IMR-90 (cell line): ENCODE measurements at regions not wholly inside any gene's neighbourhood (a gene's known extent, or its start where the extent isn't known, plus 50 kb on each side); places are given as distances from the start of the nearest gene placed in this dataset.

Experiments used
- ATAC-seq: fragments of 200-7000 bp; cut with Tn5 transposase; 2 replicates; pipeline ENCODE4 v1.9.1; 2020; ENCODE audit warnings: low read depth, mild to moderate bottlenecking, moderate library complexity
- BruUV-seq: library from RNA; stranded (reverse); fragments of 400-500 nt; replicated peaks from 2 replicates; lab custom pipeline; 2021; lab: Mats Ljungman, UMichigan
- CTCF ChIA-PET: fragments of 300-600 bp; formaldehyde crosslinking; extraction: SDS; loops from one replicate; lab custom pipeline; 2021; ENCODE audit warnings: antibody characterized with exemption; lab: Yijun Ruan, JAX
- POLR2A ChIA-PET: fragments of 300-600 bp; sonication (Branson Sonifier 250); formaldehyde crosslinking; loops from one replicate; lab custom pipeline; 2022; ENCODE audit warnings: antibody characterized with exemption; ENCODE audit not compliant: unreplicated experiment; lab: Charles Lee
- DNase-seq: peaks from one replicate; pipeline ENCODE4 v3.0.0; 2013
- H2AFZ ChIP-seq: replicated peaks from 2 replicates; pipeline ENCODE3; 2013; ENCODE audit warnings: low read length, mild to moderate bottlenecking; ENCODE audit not compliant: poor library complexity
- H2AK5ac ChIP-seq: 2 replicates; pipeline ENCODE4 v1.6.1; 2013; ENCODE audit warnings: low read depth, low read length, inconsistent platforms
- H2AK9ac ChIP-seq: replicated peaks from 2 replicates; pipeline ENCODE3; 2013; ENCODE audit warnings: mild to moderate bottlenecking, low read depth, low read length, moderate library complexity; ENCODE audit not compliant: poor library complexity
- H2BK120ac ChIP-seq: 2 replicates; pipeline ENCODE4 v1.6.1; 2013; ENCODE audit warnings: low read depth, low read length, inconsistent platforms
- H2BK15ac ChIP-seq: 3 replicates; pipeline ENCODE4 v1.6.1; 2013; ENCODE audit warnings: low read depth, low read length, inconsistent platforms
- H2BK20ac ChIP-seq: 2 replicates; pipeline ENCODE4 v1.6.1; 2013; ENCODE audit warnings: low read depth, mild to moderate bottlenecking, inconsistent platforms, low read length, moderate library complexity
- H2BK5ac ChIP-seq: 2 replicates; pipeline ENCODE4 v1.6.1; 2013; ENCODE audit warnings: mild to moderate bottlenecking, low read depth, low read length, inconsistent platforms; ENCODE audit not compliant: poor library complexity, severe bottlenecking
- H3K14ac ChIP-seq: replicated peaks from 2 replicates; pipeline ENCODE4 v1.6.1; 2013; ENCODE audit warnings: low read depth, low read length, inconsistent platforms
- H3K18ac ChIP-seq: 2 replicates; pipeline ENCODE4 v1.6.1; 2013; ENCODE audit warnings: low read depth, low read length, control low read depth
- H3K23ac ChIP-seq: 2 replicates; pipeline ENCODE4 v1.6.1; 2013; ENCODE audit warnings: low read depth, low read length, inconsistent platforms
- H3K27ac ChIP-seq: 2 replicates; pipeline ENCODE4 v1.5.1; 2013; ENCODE audit warnings: mild to moderate bottlenecking, control low read depth, low read length; ENCODE audit not compliant: insufficient read depth
- H3K27me3 ChIP-seq: 2 replicates; pipeline ENCODE4 v1.6.1; 2013; ENCODE audit warnings: low read length; ENCODE audit not compliant: control insufficient read depth, insufficient read depth
- H3K36me3 ChIP-seq: 2 replicates; pipeline ENCODE4 v1.6.1; 2013; ENCODE audit warnings: low read length, mixed read lengths; ENCODE audit not compliant: control insufficient read depth, insufficient read depth
- H3K4ac ChIP-seq: 2 replicates; pipeline ENCODE4 v1.6.1; 2013; ENCODE audit warnings: low read depth, low read length, inconsistent platforms
- H3K4me1 ChIP-seq: 2 replicates; pipeline ENCODE4 v1.6.1; 2013; ENCODE audit warnings: low read length, mixed read lengths; ENCODE audit not compliant: control insufficient read depth, insufficient read depth
- H3K4me2 ChIP-seq: 2 replicates; pipeline ENCODE4 v1.6.1; 2013; ENCODE audit warnings: low read depth, mild to moderate bottlenecking, control low read depth, low read length, moderate library complexity
- H3K4me3 ChIP-seq: 2 replicates; pipeline ENCODE4 v1.5.1; 2013; ENCODE audit warnings: low read depth, mild to moderate bottlenecking, control low read depth, low read length, moderate library complexity; ENCODE audit not compliant: insufficient read depth
- H3K56ac ChIP-seq: 2 replicates; pipeline ENCODE4 v1.6.1; 2013; ENCODE audit warnings: low read length, inconsistent platforms; ENCODE audit not compliant: insufficient read depth; ENCODE audit errors: extremely low read depth
- H3K79me1 ChIP-seq, 2 experiments: 2 replicates each; pipeline ENCODE4 v1.6.1; 2013; ENCODE audit warnings: low read length in 2 of 2, inconsistent platforms in 1 of 2, low read depth in 1 of 2
- H3K9ac ChIP-seq: 2 replicates; pipeline ENCODE4 v1.6.1; 2013; ENCODE audit warnings: low read depth, low read length, control low read depth
- H3K9me1 ChIP-seq: 2 replicates; pipeline ENCODE4 v1.6.1; 2013; ENCODE audit warnings: low read length, inconsistent platforms; ENCODE audit not compliant: insufficient read depth
- H3K9me3 ChIP-seq: 2 replicates; pipeline ENCODE4 v1.6.1; 2013; ENCODE audit warnings: low read length; ENCODE audit not compliant: control insufficient read depth, insufficient read depth
- H4K20me1 ChIP-seq: 2 replicates; pipeline ENCODE4 v1.6.1; 2013; ENCODE audit warnings: low read length, inconsistent platforms; ENCODE audit not compliant: insufficient read depth
- H4K5ac ChIP-seq: 2 replicates; pipeline ENCODE4 v1.6.1; 2013; ENCODE audit warnings: mild to moderate bottlenecking, low read depth, low read length, control low read depth
- H4K8ac ChIP-seq, 2 experiments: 2 replicates each; pipeline ENCODE4 v1.6.1; 2013; ENCODE audit warnings: low read depth in 2 of 2, low read length in 2 of 2, control low read depth in 1 of 2, inconsistent platforms in 1 of 2
- H4K91ac ChIP-seq: 2 replicates; pipeline ENCODE4 v1.6.1; 2013; ENCODE audit warnings: low read depth, low read length, inconsistent platforms; ENCODE audit not compliant: insufficient read depth
- BHLHE40 ChIP-seq: fragments of 150-350 bp; IDR thresholded peaks from 2 replicates; pipeline ENCODE4 v1.6.1; 2016; ENCODE audit warnings: mild to moderate bottlenecking, low read depth, low read length
- CEBPB ChIP-seq: IDR thresholded peaks from 2 replicates; pipeline ENCODE4 v1.6.1; 2012; ENCODE audit warnings: low read depth, low read length, improper control_type of control experiment
- CHD1 ChIP-seq: IDR thresholded peaks from 2 replicates; pipeline ENCODE4 v1.6.1; 2012; ENCODE audit warnings: low read depth, low read length, improper control_type of control experiment
- CTCF ChIP-seq: conservative IDR thresholded peaks from 2 replicates; pipeline ENCODE4 v1.5.1; 2012; ENCODE audit warnings: mild to moderate bottlenecking, low read depth, low read length, improper control_type of control experiment
- ELK1 ChIP-seq: fragments of 150-350 bp; IDR thresholded peaks from 2 replicates; pipeline ENCODE4 v1.6.1; 2016; ENCODE audit warnings: low read depth, mild to moderate bottlenecking, low read length, moderate library complexity, borderline replicate concordance
- MAFK ChIP-seq: IDR thresholded peaks from 2 replicates; pipeline ENCODE4 v1.6.1; 2012; ENCODE audit warnings: low read depth, low read length, improper control_type of control experiment
- MAZ ChIP-seq: IDR thresholded peaks from 2 replicates; pipeline ENCODE4 v1.6.1; 2012; ENCODE audit warnings: low read depth, mild to moderate bottlenecking, low read length, improper control_type of control experiment, moderate library complexity, borderline replicate concordance
- MXI1 ChIP-seq: IDR thresholded peaks from 2 replicates; pipeline ENCODE4 v1.6.1; 2012; ENCODE audit warnings: low read depth, mild to moderate bottlenecking, low read length, moderate library complexity, borderline replicate concordance
- NFE2L2 ChIP-seq: fragments of 150-350 bp; IDR thresholded peaks from 2 replicates; pipeline ENCODE4 v1.6.1; 2016; ENCODE audit warnings: low read depth, mild to moderate bottlenecking, low read length
- POLR2A ChIP-seq: IDR thresholded peaks from 2 replicates; pipeline ENCODE4 v1.6.1; 2012; ENCODE audit warnings: mild to moderate bottlenecking, low read depth, low read length
- RAD21 ChIP-seq: IDR thresholded peaks from 2 replicates; pipeline ENCODE4 v1.6.1; 2012; ENCODE audit warnings: low read length, improper control_type of control experiment
- RCOR1 ChIP-seq: IDR thresholded peaks from 2 replicates; pipeline ENCODE4 v1.6.1; 2012; ENCODE audit warnings: mild to moderate bottlenecking, low read length, improper control_type of control experiment; ENCODE audit not compliant: insufficient replicate concordance
- RFX5 ChIP-seq: IDR thresholded peaks from 2 replicates; pipeline ENCODE4 v1.8.0; 2012; ENCODE audit warnings: low read depth, mild to moderate bottlenecking, low read length, moderate library complexity
- SMC3 ChIP-seq: fragments of 150-350 bp; IDR thresholded peaks from 2 replicates; pipeline ENCODE4 v1.6.1; 2016; ENCODE audit warnings: low read depth, mild to moderate bottlenecking, antibody characterized with exemption, low read length, moderate library complexity
- USF2 ChIP-seq: fragments of 150-350 bp; IDR thresholded peaks from 2 replicates; pipeline ENCODE4 v1.6.1; 2017; ENCODE audit warnings: mild to moderate bottlenecking, antibody characterized with exemption, low read length, low read depth
- WGBS, 2 experiments: methylation state at CpG; one replicate each; pipeline versions ENCODE4 v1.1.5 to v1.1.7; 2013; ENCODE audit warnings: missing lambda C conversion rate in 2 of 2; ENCODE audit not compliant: insufficient read length in 1 of 2; ENCODE audit errors: extremely low coverage in 2 of 2; 5-methylcytosine and 5-hydroxymethylcytosine counted together
- dilution Hi-C: fragments of 300-500 bp; cut with HindIII; formaldehyde crosslinking; loops from one replicate; pipeline ENCODE4 v1.14.3; 2018; ENCODE audit warnings: low sequenced_read_pairs; ENCODE audit not compliant: unreplicated experiment
- in situ Hi-C: fragments of 300-500 bp; cut with MboI; formaldehyde crosslinking; loops from 3 replicates; pipeline ENCODE4 v1.14.3; 2019; ENCODE audit warnings: low sequenced_read_pairs, inconsistent platforms, mixed read lengths
- intact Hi-C: fragments of 100-400 bp; cut with micrococcal nuclease; formaldehyde crosslinking; loops from 2 replicates; pipeline ENCODE4 v1.10.0; 2022

- no CpG with 5 or more reads among the region's 3 CpGs for WGBS, 2 experiments
Observed at GRCh38 chr2:145029873-145030272, 510.0 kb upstream of the ZEB2 start.

More at GRCh38 chr2:145029873-145030272, 510.0 kb upstream of the ZEB2 start:
- POLR2A ChIA-PET: no interaction called here
- Histone ChIP-seq H4K91ac (no peak overlapping the region), H2BK15ac (no peak overlapping the region), H3K27ac (no peak overlapping the region), H2AK5ac (no peak overlapping the region), H3K4me2 (no peak overlapping the region), H3K79me1 (no peaks in the 10 kb centered on the region), H3K27me3 (no peaks in the 10 kb centered on the region), H4K8ac (peak overlapping the region in 1 of 2 experiments; percentile 3; a peak in 1 of 4 replicates), H3K9me1 (no peaks in the 10 kb centered on the region), H4K5ac (no peak overlapping the region), H3K36me3 (no peaks in the 10 kb centered on the region), H3K4ac (no peak overlapping the region), H2BK5ac (no peak overlapping the region), H2BK20ac (no peak overlapping the region), H3K4me1 (peaks cover 4% of the 10 kb centered on the region; the same call in 1 of the 2 replicates), H3K14ac (no peak overlapping the region), H4K20me1 (no peaks in the 10 kb centered on the region), H3K18ac (peak overlapping the region; percentile 13; the same call in 1 of the 2 replicates), H3K9me3 (no peaks in the 10 kb centered on the region), H3K23ac (no peak overlapping the region), H3K9ac (no peak overlapping the region), H2AFZ (no peak overlapping the region), H3K56ac (no peak overlapping the region), H3K4me3 (no peak overlapping the region), H2BK120ac (peak overlapping the region; percentile 48; the same call in 1 of the 2 replicates), H2AK9ac (no peak overlapping the region)
- dilution Hi-C loops: no loop called here
- ATAC-seq: no peak
- in situ Hi-C loops: no loop called here
- no TSS peak for BruUV-seq
- no peak for DNase-seq
- TF ChIP-seq CTCF: no peak
- no peak for TF ChIP-seq RFX5
- TF ChIP-seq BHLHE40: no peak
- no peak for TF ChIP-seq CEBPB
- no peak for TF ChIP-seq RAD21
- TF ChIP-seq ELK1: no peak
- no peak for TF ChIP-seq RCOR1
- TF ChIP-seq NFE2L2: no peak
- TF ChIP-seq MXI1: no peak
- no peak for TF ChIP-seq POLR2A
- TF ChIP-seq MAFK: no peak
- TF ChIP-seq CHD1: no peak
- TF ChIP-seq USF2: no peak
- no peak for TF ChIP-seq MAZ
- TF ChIP-seq SMC3: no peak
- CTCF ChIA-PET: no interaction called here
- intact Hi-C loops: loop anchor here (10.0 kb wide), 1 partner anchor 725 kb away; no protein-coding TSS in a partner anchor
